OCI-LY3 (cell line): ENCODE measurements at regions not wholly inside any gene's neighbourhood (a gene's known extent, or its start where the extent isn't known, plus 50 kb on each side); places are given as distances from the start of the nearest gene placed in this dataset.

ENCODE experiments used
- EZH2phosphoT487 ChIP-seq: fragments of 200-600 bp; shearing (Covaris generic); IDR thresholded peaks from 2 replicates; pipeline ENCODE4 v1.6.1; 2018; ENCODE audit warnings: antibody characterized with exemption, mixed run types, low read depth
- TF ChIP-seq, protein P1 (sequence below): fragments of 200-600, 300-600 bp; sonication (generic); IDR thresholded peaks from 2 replicates; pipeline ENCODE4 v1.5.1; 2014; ENCODE audit warnings: antibody characterized with exemption, low read length, low read depth

DNA sequence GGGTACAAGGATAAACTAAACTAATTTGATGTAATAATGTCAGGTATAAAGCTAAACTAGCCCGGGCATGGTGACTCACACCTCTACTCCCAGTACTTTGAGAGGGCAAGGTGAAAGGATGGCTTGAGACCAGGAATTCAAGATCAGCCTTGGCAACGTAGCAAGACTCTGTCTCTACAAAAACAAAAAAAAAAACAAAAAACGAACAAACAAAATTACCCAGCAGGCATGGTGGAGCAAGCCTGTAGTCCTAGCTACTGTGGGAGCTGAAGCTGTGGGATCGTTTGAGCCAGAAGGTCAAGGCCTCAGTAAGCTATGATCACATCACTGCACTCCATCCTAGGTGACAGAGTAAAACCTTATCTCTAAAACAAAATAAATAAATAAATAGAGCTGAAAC, 131.8 kb upstream of the KYNU start:
- TF ChIP-seq, protein P1, sequence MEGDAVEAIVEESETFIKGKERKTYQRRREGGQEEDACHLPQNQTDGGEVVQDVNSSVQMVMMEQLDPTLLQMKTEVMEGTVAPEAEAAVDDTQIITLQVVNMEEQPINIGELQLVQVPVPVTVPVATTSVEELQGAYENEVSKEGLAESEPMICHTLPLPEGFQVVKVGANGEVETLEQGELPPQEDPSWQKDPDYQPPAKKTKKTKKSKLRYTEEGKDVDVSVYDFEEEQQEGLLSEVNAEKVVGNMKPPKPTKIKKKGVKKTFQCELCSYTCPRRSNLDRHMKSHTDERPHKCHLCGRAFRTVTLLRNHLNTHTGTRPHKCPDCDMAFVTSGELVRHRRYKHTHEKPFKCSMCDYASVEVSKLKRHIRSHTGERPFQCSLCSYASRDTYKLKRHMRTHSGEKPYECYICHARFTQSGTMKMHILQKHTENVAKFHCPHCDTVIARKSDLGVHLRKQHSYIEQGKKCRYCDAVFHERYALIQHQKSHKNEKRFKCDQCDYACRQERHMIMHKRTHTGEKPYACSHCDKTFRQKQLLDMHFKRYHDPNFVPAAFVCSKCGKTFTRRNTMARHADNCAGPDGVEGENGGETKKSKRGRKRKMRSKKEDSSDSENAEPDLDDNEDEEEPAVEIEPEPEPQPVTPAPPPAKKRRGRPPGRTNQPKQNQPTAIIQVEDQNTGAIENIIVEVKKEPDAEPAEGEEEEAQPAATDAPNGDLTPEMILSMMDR, result no peak
- TF ChIP-seq EZH2phosphoT487, result no peak
